Activated naive CD4-positive, alpha-beta T cell treated with anti-CD3 and anti-CD28 coated beads, Interleukin-2, amount 10 ng/mL, durations not matched to agents 7 days and 5 days (primary cell): ENCODE measurements at regions not wholly inside any gene's neighbourhood (a gene's known extent, or its start where the extent isn't known, plus 50 kb on each side); places are given as distances from the start of the nearest gene placed in this dataset.
"Not testable (repeated sequence)": the region's sequence is repeated elsewhere in the genome, so short reads cannot be mapped to it uniquely, and the experiment has no call there.

Source experiments
- CTCF ChIA-PET: fragments of 350-600 bp; sonication (Branson Sonifier 250); formaldehyde crosslinking; loops from one replicate; lab custom pipeline; 2021; ENCODE audit warnings: antibody characterized with exemption; lab: Charles Lee
- DNase-seq: peaks from one replicate; pipeline ENCODE4 v3.0.0-alpha.2; 2020
- H3K27ac Mint-ChIP-seq: one replicate; pipeline ENCODE4 v1.8.0; 2021; ENCODE audit warnings: mild to moderate bottlenecking, moderate library complexity, mixed read lengths
- H3K27me3 Mint-ChIP-seq: one replicate; pipeline ENCODE4 v1.8.0; 2021; ENCODE audit warnings: mild to moderate bottlenecking, mixed read lengths
- H3K36me3 Mint-ChIP-seq: one replicate; pipeline ENCODE4 v1.8.0; 2021; ENCODE audit warnings: mixed read lengths
- H3K4me1 Mint-ChIP-seq: one replicate; pipeline ENCODE4 v1.8.0; 2021; ENCODE audit warnings: mixed read lengths
- H3K4me3 Mint-ChIP-seq: one replicate; pipeline ENCODE4 v1.8.0; 2021; ENCODE audit warnings: mild to moderate bottlenecking, moderate library complexity, mixed read lengths
- H3K9me3 Mint-ChIP-seq: one replicate; pipeline ENCODE4 v1.8.0; 2021; ENCODE audit warnings: mixed read lengths

GRCh38 chr6:3672339-3672738, 79.2 kb downstream of the PXDC1 start:
- H3K4me3 Mint-ChIP-seq, H3K4me1 Mint-ChIP-seq, DNase-seq, CTCF ChIA-PET, H3K36me3 Mint-ChIP-seq, H3K9me3 Mint-ChIP-seq, H3K27me3 Mint-ChIP-seq, H3K27ac Mint-ChIP-seq: not testable (repeated sequence)

- Mint-ChIP-seq H3K36me3 (no peaks in the 10 kb centered on the region), H3K4me3 (no peak overlapping the region), H3K9me3 (peaks cover 2% of the 10 kb centered on the region), H3K27ac (no peak overlapping the region), H3K4me1 (no peaks in the 10 kb centered on the region), H3K27me3 (peaks cover 8% of the 10 kb centered on the region)
- CTCF ChIA-PET = no interaction called here
- no peak for DNase-seq
Measured at GRCh38 chr6:3671382-3671781, 80.1 kb downstream of the PXDC1 start.

- DNase-seq = no peak
- no peaks in the 10 kb centered on the region for H3K4me1 Mint-ChIP-seq
- no peaks in the 10 kb centered on the region for H3K36me3 Mint-ChIP-seq
- peaks cover 8% of the 10 kb centered on the region for H3K27me3 Mint-ChIP-seq
- peaks cover 2% of the 10 kb centered on the region for H3K9me3 Mint-ChIP-seq
- H3K27ac Mint-ChIP-seq = no peak overlapping the region
- CTCF ChIA-PET = interaction anchor here (0.6 kb wide), 1 partner anchor 76 kb away, joined by 3 read pairs; no protein-coding TSS in a partner anchor
- no peak overlapping the region for H3K4me3 Mint-ChIP-seq
Measured at GRCh38 chr6:3670356-3670755, 81.2 kb downstream of the PXDC1 start.

- Mint-ChIP-seq H3K9me3 (peaks cover 2% of the 10 kb centered on the region), H3K4me1 (no peaks in the 10 kb centered on the region), H3K36me3 (no peaks in the 10 kb centered on the region), H3K4me3 (no peak overlapping the region), H3K27ac (no peak overlapping the region), H3K27me3 (peaks cover 8% of the 10 kb centered on the region)
- CTCF ChIA-PET = interaction anchor here (0.6 kb wide), 1 partner anchor 76 kb away, joined by 3 read pairs; no protein-coding TSS in a partner anchor
- DNase-seq = no peak
Measured at GRCh38 chr6:3669916-3670315, 81.6 kb downstream of the PXDC1 start.

GRCh38 chr6:3665608-3666007, 85.9 kb downstream of the PXDC1 start:
- H3K4me3 Mint-ChIP-seq = no peak overlapping the region
- no peak for DNase-seq
- peaks cover 2% of the 10 kb centered on the region for H3K9me3 Mint-ChIP-seq
- H3K36me3 Mint-ChIP-seq = no peaks in the 10 kb centered on the region
- no peaks in the 10 kb centered on the region for H3K4me1 Mint-ChIP-seq
- H3K27ac Mint-ChIP-seq = no peak overlapping the region
- H3K27me3 Mint-ChIP-seq = peaks cover 3% of the 10 kb centered on the region
- CTCF ChIA-PET = no interaction called here

GRCh38 chr6:3664625-3665041, 86.9 kb downstream of the PXDC1 start:
- Mint-ChIP-seq H3K27ac (no peak overlapping the region), H3K4me1 (no peaks in the 10 kb centered on the region), H3K4me3 (no peak overlapping the region), H3K9me3 (peaks cover 2% of the 10 kb centered on the region), H3K27me3 (peaks cover under 1% of the 10 kb centered on the region), H3K36me3 (no peaks in the 10 kb centered on the region)
- CTCF ChIA-PET = no interaction called here
- DNase-seq = no peak

- no peak overlapping the region for H3K4me3 Mint-ChIP-seq
- H3K4me1 Mint-ChIP-seq = no peaks in the 10 kb centered on the region
- H3K27me3 Mint-ChIP-seq = no peaks in the 10 kb centered on the region
- no peaks in the 10 kb centered on the region for H3K9me3 Mint-ChIP-seq
- DNase-seq = no peak
- no peak overlapping the region for H3K27ac Mint-ChIP-seq
- H3K36me3 Mint-ChIP-seq = no peaks in the 10 kb centered on the region
- CTCF ChIA-PET = no interaction called here
Measured at GRCh38 chr6:3663811-3664210, 87.7 kb downstream of the PXDC1 start.

GRCh38 chr6:3663081-3663480, 88.4 kb downstream of the PXDC1 start:
- CTCF ChIA-PET = no interaction called here

GRCh38 chr6:3661390-3661789, 90.1 kb downstream of the PXDC1 start:
- peaks cover 5% of the 10 kb centered on the region for H3K27me3 Mint-ChIP-seq
- DNase-seq = no peak
- H3K36me3 Mint-ChIP-seq = no peaks in the 10 kb centered on the region
- no peaks in the 10 kb centered on the region for H3K4me1 Mint-ChIP-seq
- H3K9me3 Mint-ChIP-seq = no peaks in the 10 kb centered on the region
- H3K4me3 Mint-ChIP-seq = no peak overlapping the region
- no peak overlapping the region for H3K27ac Mint-ChIP-seq
- CTCF ChIA-PET = no interaction called here

More at GRCh38 chr6:3663081-3663480, 88.4 kb downstream of the PXDC1 start:
- no peak overlapping the region for H3K4me3 Mint-ChIP-seq
- H3K9me3 Mint-ChIP-seq = no peaks in the 10 kb centered on the region
- H3K4me1 Mint-ChIP-seq = no peaks in the 10 kb centered on the region
- H3K27ac Mint-ChIP-seq = no peak overlapping the region
- no peak for DNase-seq
- no peaks in the 10 kb centered on the region for H3K27me3 Mint-ChIP-seq
- H3K36me3 Mint-ChIP-seq = no peaks in the 10 kb centered on the region

- Mint-ChIP-seq H3K9me3 (no peaks in the 10 kb centered on the region), H3K4me3 (no peak overlapping the region), H3K27me3 (peaks cover 5% of the 10 kb centered on the region), H3K36me3 (no peaks in the 10 kb centered on the region), H3K27ac (no peak overlapping the region), H3K4me1 (no peaks in the 10 kb centered on the region)
- CTCF ChIA-PET = no interaction called here
- no peak for DNase-seq
Measured at GRCh38 chr6:3660473-3660872, 91.0 kb downstream of the PXDC1 start.

- Mint-ChIP-seq H3K9me3 (no peaks in the 10 kb centered on the region), H3K36me3 (no peaks in the 10 kb centered on the region), H3K27ac (no peak overlapping the region), H3K27me3 (peaks cover 5% of the 10 kb centered on the region), H3K4me3 (no peak overlapping the region), H3K4me1 (no peaks in the 10 kb centered on the region)
- CTCF ChIA-PET = no interaction called here
- DNase-seq = no peak
Measured at GRCh38 chr6:3659748-3660147, 91.8 kb downstream of the PXDC1 start.

GRCh38 chr6:3656076-3656475, 95.4 kb downstream of the PXDC1 start:
- CTCF ChIA-PET = no interaction called here
- Mint-ChIP-seq H3K36me3 (no peaks in the 10 kb centered on the region), H3K27ac (no peak overlapping the region), H3K9me3 (no peaks in the 10 kb centered on the region), H3K27me3 (peaks cover 6% of the 10 kb centered on the region), H3K4me1 (no peaks in the 10 kb centered on the region), H3K4me3 (no peak overlapping the region)
- DNase-seq = no peak

- no peak overlapping the region for H3K4me3 Mint-ChIP-seq
- no peak for DNase-seq
- peaks cover 10% of the 10 kb centered on the region for H3K27me3 Mint-ChIP-seq
- H3K9me3 Mint-ChIP-seq = no peaks in the 10 kb centered on the region
- no peak overlapping the region for H3K27ac Mint-ChIP-seq
- H3K4me1 Mint-ChIP-seq = no peaks in the 10 kb centered on the region
- no peaks in the 10 kb centered on the region for H3K36me3 Mint-ChIP-seq
- CTCF ChIA-PET = interaction anchor here (0.7 kb wide), 1 partner anchor 36 kb away, joined by 3 read pairs; no protein-coding TSS in a partner anchor
Measured at GRCh38 chr6:3654898-3655297, 96.6 kb downstream of the PXDC1 start.

- Mint-ChIP-seq H3K4me1 (no peaks in the 10 kb centered on the region), H3K27me3 (peaks cover 10% of the 10 kb centered on the region), H3K9me3 (no peaks in the 10 kb centered on the region), H3K36me3 (no peaks in the 10 kb centered on the region), H3K27ac (no peak overlapping the region), H3K4me3 (no peak overlapping the region)
- DNase-seq = no peak
- CTCF ChIA-PET = no interaction called here
Measured at GRCh38 chr6:3654436-3654835, 97.1 kb downstream of the PXDC1 start.

- H3K4me3 Mint-ChIP-seq = no peak overlapping the region
- CTCF ChIA-PET = no interaction called here
- no peaks in the 10 kb centered on the region for H3K36me3 Mint-ChIP-seq
- DNase-seq = no peak
- H3K9me3 Mint-ChIP-seq = no peaks in the 10 kb centered on the region
- H3K27ac Mint-ChIP-seq = no peak overlapping the region
- no peaks in the 10 kb centered on the region for H3K4me1 Mint-ChIP-seq
- H3K27me3 Mint-ChIP-seq = peaks cover 10% of the 10 kb centered on the region
Measured at GRCh38 chr6:3653528-3654070, 97.9 kb downstream of the PXDC1 start.
